Endothelial cell of umbilical vein (primary cell): ENCODE measurements at regions not wholly inside any gene's neighbourhood (a gene's known extent, or its start where the extent isn't known, plus 50 kb on each side); places are given as distances from the start of the nearest gene placed in this dataset.

ENCODE experiments used
- BruUV-seq: library from RNA; stranded (reverse); fragments of 400-500 nt; replicated peaks from 2 replicates; lab custom pipeline; 2021; lab: Mats Ljungman, UMichigan
- CTCF ChIA-PET: fragments of 300-600, 350-600 bp; sonication (Branson Sonifier 250); formaldehyde crosslinking; loops from one replicate; lab custom pipeline; 2021; ENCODE audit warnings: antibody characterized with exemption, inconsistent platforms; lab: Charles Lee
- POLR2A ChIA-PET: fragments of 300-600, 350-600 bp; sonication (Branson Sonifier 250); formaldehyde crosslinking; loops from one replicate; lab custom pipeline; 2021; ENCODE audit warnings: antibody characterized with exemption, inconsistent platforms; lab: Charles Lee
- DNase-seq: peaks from one replicate; pipeline ENCODE4 v3.0.0-alpha.2; 2011; ENCODE audit warnings: low read depth, low spot score
- FAIRE-seq: peaks from 2 replicates; lab custom pipeline; 2011; peaks lifted over from hg19 to GRCh38; lab: Jason Lieb, UNC
- H2AFZ ChIP-seq: 2 replicates; pipeline ENCODE4 v1.6.0; 2012; ENCODE audit warnings: low read depth, low read length, control low read depth, inconsistent platforms
- H3K27ac ChIP-seq: 2 replicates; pipeline ENCODE4 v1.5.1; 2011; ENCODE audit warnings: low read depth, mild to moderate bottlenecking, control low read depth, low read length, moderate library complexity; ENCODE audit not compliant: insufficient read depth
- H3K27me3 ChIP-seq, 2 experiments: 2 replicates each; pipeline versions ENCODE4 v1.6.0 to v1.6.1; 2011; ENCODE audit warnings: low read length in 2 of 2, mixed read lengths in 1 of 2; ENCODE audit not compliant: control insufficient read depth in 2 of 2, insufficient read depth in 2 of 2
- H3K36me3 ChIP-seq, 2 experiments: 2 replicates in 1 of 2; 3 replicates in 1 of 2; pipeline ENCODE4 v1.5.1; 2011; ENCODE audit warnings: low read length in 2 of 2, mild to moderate bottlenecking in 1 of 2, moderate library complexity in 1 of 2; ENCODE audit not compliant: control insufficient read depth in 2 of 2, insufficient read depth in 2 of 2; ENCODE audit errors: extremely low read depth in 1 of 2
- H3K4me1 ChIP-seq: 3 replicates; pipeline ENCODE4 v1.5.1; 2011; ENCODE audit warnings: mild to moderate bottlenecking, low read length; ENCODE audit not compliant: control insufficient read depth, insufficient read depth; ENCODE audit errors: extremely low read depth
- H3K4me2 ChIP-seq: 2 replicates; pipeline ENCODE4 v1.6.1; 2011; ENCODE audit warnings: low read length, control low read depth, mixed read lengths; ENCODE audit not compliant: insufficient read depth
- H3K4me3 ChIP-seq, 3 experiments: fragments of 200-600 bp in 1 of 3; sonication (generic), shearing (Covaris generic) in 1 of 3; replicated peaks in 1 of 3; 2 replicates each; pipeline ENCODE4 v1.5.1; 2011 to 2016; ENCODE audit warnings: control low read depth in 3 of 3, low read length in 3 of 3, mild to moderate bottlenecking in 2 of 3, inconsistent platforms in 1 of 3, low read depth in 1 of 3, moderate library complexity in 1 of 3; ENCODE audit not compliant: insufficient read depth in 1 of 3
- H3K79me2 ChIP-seq: 2 replicates; pipeline ENCODE4 v1.6.0; 2012; ENCODE audit warnings: low read length, inconsistent platforms; ENCODE audit not compliant: control insufficient read depth, insufficient read depth
- H3K9ac ChIP-seq: replicated peaks from 2 replicates; pipeline ENCODE3; 2011; ENCODE audit warnings: low read length, control low read depth; ENCODE audit not compliant: insufficient read depth; ENCODE audit errors: extremely low read depth
- H3K9me1 ChIP-seq: replicated peaks from 3 replicates; pipeline ENCODE4 v1.6.0; 2011; ENCODE audit warnings: mild to moderate bottlenecking, low read length; ENCODE audit not compliant: control insufficient read depth, insufficient read depth; ENCODE audit errors: extremely low read depth
- H3K9me3 ChIP-seq: replicated peaks from 2 replicates; pipeline ENCODE4 v1.5.1; 2012; ENCODE audit warnings: low read length, inconsistent platforms; ENCODE audit not compliant: control insufficient read depth, insufficient read depth
- H4K20me1 ChIP-seq: replicated peaks from 2 replicates; pipeline ENCODE3; 2011; ENCODE audit warnings: mild to moderate bottlenecking, low read length; ENCODE audit not compliant: control insufficient read depth, insufficient read depth; ENCODE audit errors: extremely low read depth
- EZH2 ChIP-seq: IDR thresholded peaks from 2 replicates; pipeline ENCODE4 v1.6.1; 2012; ENCODE audit warnings: borderline replicate concordance, low read depth, mild to moderate bottlenecking, moderate library complexity, low read length, inconsistent platforms; ENCODE audit not compliant: severe bottlenecking
- FOS ChIP-seq: IDR thresholded peaks from 2 replicates; pipeline ENCODE4 v1.6.1; 2011; ENCODE audit warnings: mild to moderate bottlenecking, low read length, moderate library complexity, borderline replicate concordance; ENCODE audit not compliant: insufficient read depth
- GATA2 ChIP-seq: IDR thresholded peaks from 2 replicates; pipeline ENCODE4 v1.7.0; 2011; ENCODE audit warnings: low read depth, mild to moderate bottlenecking, moderate library complexity, mixed read lengths, low read length; ENCODE audit not compliant: insufficient read length, insufficient read depth
- JUN ChIP-seq: IDR thresholded peaks from 2 replicates; pipeline ENCODE4 v1.6.1; 2011; ENCODE audit warnings: borderline replicate concordance, low read depth; ENCODE audit not compliant: insufficient read length, insufficient read depth
- MAX ChIP-seq: IDR thresholded peaks from 2 replicates; pipeline ENCODE4 v1.6.1; 2011; ENCODE audit not compliant: insufficient read depth, insufficient read length
- MYC ChIP-seq: IDR thresholded peaks from one replicate; pipeline ENCODE4 v1.6.1; 2011; ENCODE audit warnings: mild to moderate bottlenecking, low read depth, low read length
- POLR2A ChIP-seq: IDR thresholded peaks from 2 replicates; pipeline ENCODE4 v1.6.1; 2012; ENCODE audit warnings: low read depth, mild to moderate bottlenecking, control low read depth, low read length
- POLR2AphosphoS5 ChIP-seq: IDR thresholded peaks from 2 replicates; pipeline ENCODE4 v1.6.1; 2012; ENCODE audit warnings: low read depth, mild to moderate bottlenecking, control low read depth, low read length, moderate library complexity; ENCODE audit not compliant: insufficient read depth
- dilution Hi-C: fragments of 300-500 bp; cut with MboI; formaldehyde crosslinking; loops from one replicate; pipeline ENCODE4 v1.15.0; 2019; ENCODE audit warnings: low sequenced_read_pairs; ENCODE audit not compliant: extremely low pct_ligation_motif_present
- intact Hi-C: fragments of 100-400 bp; cut with micrococcal nuclease; formaldehyde crosslinking; loops from one replicate; pipeline ENCODE4 v1.10.0; 2022
- TF ChIP-seq, protein P1 (sequence below), 2 donors: IDR thresholded peaks; 1 replicate in 1 of 2; 2 replicates in 1 of 2; pipeline ENCODE4 v1.5.1; 2011; ENCODE audit warnings: low read length in 2 of 2, mild to moderate bottlenecking in 2 of 2, moderate library complexity in 2 of 2, control low read depth in 1 of 2, inconsistent platforms in 1 of 2, low read depth in 1 of 2; ENCODE audit not compliant: insufficient read depth in 1 of 2; ENCODE audit errors: extremely low read depth in 1 of 2

GRCh38 chr13:77391475-77391874, 64.6 kb upstream of the MYCBP2 start:
- no peaks in the 10 kb centered on the region for H3K9me1 ChIP-seq
- H3K4me2 ChIP-seq = no peak overlapping the region
- no peaks in the 10 kb centered on the region for H3K4me1 ChIP-seq
- no peaks in the 10 kb centered on the region for H3K36me3 ChIP-seq
- no peak overlapping the region for H2AFZ ChIP-seq
- H3K27ac ChIP-seq = no peak overlapping the region
- TF ChIP-seq GATA2 = no peak
- TF ChIP-seq, protein P1, sequence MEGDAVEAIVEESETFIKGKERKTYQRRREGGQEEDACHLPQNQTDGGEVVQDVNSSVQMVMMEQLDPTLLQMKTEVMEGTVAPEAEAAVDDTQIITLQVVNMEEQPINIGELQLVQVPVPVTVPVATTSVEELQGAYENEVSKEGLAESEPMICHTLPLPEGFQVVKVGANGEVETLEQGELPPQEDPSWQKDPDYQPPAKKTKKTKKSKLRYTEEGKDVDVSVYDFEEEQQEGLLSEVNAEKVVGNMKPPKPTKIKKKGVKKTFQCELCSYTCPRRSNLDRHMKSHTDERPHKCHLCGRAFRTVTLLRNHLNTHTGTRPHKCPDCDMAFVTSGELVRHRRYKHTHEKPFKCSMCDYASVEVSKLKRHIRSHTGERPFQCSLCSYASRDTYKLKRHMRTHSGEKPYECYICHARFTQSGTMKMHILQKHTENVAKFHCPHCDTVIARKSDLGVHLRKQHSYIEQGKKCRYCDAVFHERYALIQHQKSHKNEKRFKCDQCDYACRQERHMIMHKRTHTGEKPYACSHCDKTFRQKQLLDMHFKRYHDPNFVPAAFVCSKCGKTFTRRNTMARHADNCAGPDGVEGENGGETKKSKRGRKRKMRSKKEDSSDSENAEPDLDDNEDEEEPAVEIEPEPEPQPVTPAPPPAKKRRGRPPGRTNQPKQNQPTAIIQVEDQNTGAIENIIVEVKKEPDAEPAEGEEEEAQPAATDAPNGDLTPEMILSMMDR (IDR thresholded peaks at IDR 0.05; ENCODE audit: extremely low read depth in 1 of 2, insufficient read depth in 1 of 2, low read depth in 1 of 2, low read length in 2 of 2) = no peak
- TF ChIP-seq JUN = no peak
- no peak for TF ChIP-seq FOS
- TF ChIP-seq EZH2 = no peak
- no peak for TF ChIP-seq MAX
- TF ChIP-seq MYC = no peak
- no peak for TF ChIP-seq POLR2A
- TF ChIP-seq POLR2AphosphoS5 = no peak
- ChIA-PET POLR2A (no interaction called here), CTCF (interaction anchor here (1.1 kb wide), 1 partner anchor 25 kb away, joined by 3 read pairs; no protein-coding TSS in a partner anchor)
- intact Hi-C loops (no loop called here), dilution Hi-C loops (no loop called here)
- H4K20me1 ChIP-seq = no peaks in the 10 kb centered on the region
- H3K4me3 ChIP-seq = no peak overlapping the region
- no peaks in the 10 kb centered on the region for H3K79me2 ChIP-seq
- FAIRE-seq (no peak), DNase-seq (no peak)
- no TSS peak for BruUV-seq
- no peaks in the 10 kb centered on the region for H3K9me3 ChIP-seq
- H3K27me3 ChIP-seq = peaks cover 0 to 3% of the 10 kb centered on the region in 2 experiments
- H3K9ac ChIP-seq = no peak overlapping the region
